ENCODE measurements at regions not wholly inside any gene's neighbourhood (a gene's known extent, or its start where the extent isn't known, plus 50 kb on each side); places are given as distances from the start of the nearest gene placed in this dataset.

- H3K4me1 ChIP-seq (ENCODE audit: control insufficient read depth in 1 of 2, insufficient read depth in 2 of 2, low read length in 2 of 2) = no peaks in the 10 kb centered on the region
- H3K27ac ChIP-seq (ENCODE audit: low read depth in 1 of 2, low read length in 2 of 2) = no peak overlapping the region
- no peaks in the 10 kb centered on the region for H3K36me3 ChIP-seq (replicated peaks in 1 of 2; ENCODE audit: control insufficient read depth in 1 of 2, insufficient read depth in 2 of 2, low read length in 2 of 2)
- H2AFZ ChIP-seq (ENCODE audit: insufficient read depth, low read depth, low read length, poor library complexity, severe bottlenecking) = no peak overlapping the region
- no peak overlapping the region for H3K27ac Mint-ChIP-seq
- no peak overlapping the region for H3K4me3 Mint-ChIP-seq
- no peaks in the 10 kb centered on the region for H3K27me3 ChIP-seq (ENCODE audit: control insufficient read depth in 2 of 2, insufficient read depth in 2 of 2, low read length in 2 of 2)
- no peak overlapping the region for H3K9ac ChIP-seq (ENCODE audit: insufficient read depth, low read length, poor library complexity, severe bottlenecking)
- intact Hi-C loops (cut with micrococcal nuclease) = no loop called here
- WGBS (ENCODE audit: insufficient coverage) = no CpG with 5 or more reads among the region's 1 CpG
- H3K4me2 ChIP-seq (replicated peaks; ENCODE audit: extremely low read depth, low read length, poor library complexity, severe bottlenecking) = no peak overlapping the region
- no peaks in the 10 kb centered on the region for H3K36me3 Mint-ChIP-seq
- peaks cover 0 to 4% (median 2%) of the 10 kb centered on the region in 3 donors for H3K27me3 Mint-ChIP-seq (ENCODE audit: low read depth in 3 of 3)
- TF ChIP-seq CTCF (IDR thresholded peaks at IDR 0.05) = no peak
- no peak overlapping the region for H3K4me3 ChIP-seq (replicated peaks in 1 of 3; ENCODE audit: low read depth in 2 of 3, low read length in 3 of 3)
- no peaks in the 10 kb centered on the region for H4K20me1 ChIP-seq (ENCODE audit: insufficient read depth, low read length)
- H3K9me3 Mint-ChIP-seq = peaks cover 0 to 3% (median 0%) of the 10 kb centered on the region in 7 donors
- H3K4me1 Mint-ChIP-seq = no peaks in the 10 kb centered on the region
- DNase-seq = no peak
- H3K9me3 ChIP-seq (replicated peaks in 1 of 2; ENCODE audit: control insufficient read depth in 1 of 2, insufficient read depth in 1 of 2, low read length in 2 of 2) = no peaks in the 10 kb centered on the region
- H3K79me2 ChIP-seq (ENCODE audit: insufficient read depth, low read length) = no peaks in the 10 kb centered on the region
Measured at GRCh38 chr7:23930312-23930711, 220.3 kb downstream of the STK31 start.

GRCh38 chr7:23931633-23932032, 221.6 kb downstream of the STK31 start:
- H3K4me1 Mint-ChIP-seq = no peaks in the 10 kb centered on the region
- no peak overlapping the region for H3K27ac ChIP-seq (ENCODE audit: low read depth in 1 of 2, low read length in 2 of 2)
- H3K9me3 ChIP-seq (replicated peaks in 1 of 2; ENCODE audit: control insufficient read depth in 1 of 2, insufficient read depth in 1 of 2, low read length in 2 of 2) = no peaks in the 10 kb centered on the region
- H3K4me3 Mint-ChIP-seq = no peak overlapping the region
- peaks cover 0 to 3% (median 0%) of the 10 kb centered on the region in 7 donors for H3K9me3 Mint-ChIP-seq
- H3K4me1 ChIP-seq (ENCODE audit: control insufficient read depth in 1 of 2, insufficient read depth in 2 of 2, low read length in 2 of 2) = no peaks in the 10 kb centered on the region
- no peak for TF ChIP-seq CTCF (IDR thresholded peaks at IDR 0.05)
- no peaks in the 10 kb centered on the region for H3K36me3 Mint-ChIP-seq
- H3K4me2 ChIP-seq (replicated peaks; ENCODE audit: extremely low read depth, low read length, poor library complexity, severe bottlenecking) = no peak overlapping the region
- H3K27me3 Mint-ChIP-seq (ENCODE audit: low read depth in 3 of 3) = peaks cover 0 to 6% (median 2%) of the 10 kb centered on the region in 3 donors
- no peaks in the 10 kb centered on the region for H4K20me1 ChIP-seq (ENCODE audit: insufficient read depth, low read length)
- H3K4me3 ChIP-seq (replicated peaks in 1 of 3; ENCODE audit: low read depth in 2 of 3, low read length in 3 of 3) = no peak overlapping the region
- H3K27ac Mint-ChIP-seq = no peak overlapping the region
- DNase-seq = no peak
- H3K79me2 ChIP-seq (ENCODE audit: insufficient read depth, low read length) = no peaks in the 10 kb centered on the region
- intact Hi-C loops (cut with micrococcal nuclease) = no loop called here
- 92% methylated on average over 1 of the region's 2 CpGs for WGBS (ENCODE audit: insufficient coverage)
- no peak overlapping the region for H2AFZ ChIP-seq (ENCODE audit: insufficient read depth, low read depth, low read length, poor library complexity, severe bottlenecking)
- H3K9ac ChIP-seq (ENCODE audit: insufficient read depth, low read length, poor library complexity, severe bottlenecking) = no peak overlapping the region
- no peaks in the 10 kb centered on the region for H3K36me3 ChIP-seq (replicated peaks in 1 of 2; ENCODE audit: control insufficient read depth in 1 of 2, insufficient read depth in 2 of 2, low read length in 2 of 2)
- H3K27me3 ChIP-seq (ENCODE audit: control insufficient read depth in 2 of 2, insufficient read depth in 2 of 2, low read length in 2 of 2) = no peaks in the 10 kb centered on the region
